Loucy (cell line): ENCODE measurements at regions not wholly inside any gene's neighbourhood (a gene's known extent, or its start where the extent isn't known, plus 50 kb on each side); places are given as distances from the start of the nearest gene placed in this dataset.

Experiments
- H2AFZ ChIP-seq: fragments of 200-600 bp; sonication (generic); 2 replicates; pipeline ENCODE4 v1.6.0; 2016; ENCODE audit warnings: antibody characterized with exemption, mild to moderate bottlenecking, low read length, moderate library complexity
- H3F3A ChIP-seq: fragments of 200-600 bp; 2 replicates; pipeline ENCODE4 v1.6.0; 2016; ENCODE audit warnings: antibody characterized with exemption, low read depth, mild to moderate bottlenecking
- H3K27me3 ChIP-seq: fragments of 200-600 bp; sonication (generic); 2 replicates; pipeline ENCODE4 v1.6.1; 2014; ENCODE audit warnings: low read length, mild to moderate bottlenecking; ENCODE audit not compliant: insufficient read depth, poor library complexity, severe bottlenecking
- H3K36me3 ChIP-seq: fragments of 200-600 bp; sonication (generic); 2 replicates; pipeline ENCODE4 v1.6.1; 2016; ENCODE audit warnings: low read length; ENCODE audit not compliant: insufficient read depth
- H3K4me1 ChIP-seq: fragments of 200-600 bp; sonication (generic); 2 replicates; pipeline ENCODE4 v1.5.1; 2014; ENCODE audit warnings: low read length, mild to moderate bottlenecking; ENCODE audit not compliant: insufficient read depth, poor library complexity, severe bottlenecking
- H3K4me2 ChIP-seq: fragments of 200-600 bp; sonication (generic); 2 replicates; pipeline ENCODE4 v1.6.0; 2014; ENCODE audit warnings: antibody characterized with exemption, low read length, low read depth, mild to moderate bottlenecking; ENCODE audit not compliant: poor library complexity, severe bottlenecking
- H3K4me3 ChIP-seq: fragments of 200-600 bp; sonication (generic); 2 replicates; pipeline ENCODE4 v1.5.1; 2014; ENCODE audit warnings: low read length, mild to moderate bottlenecking, mixed read lengths; ENCODE audit not compliant: poor library complexity, severe bottlenecking
- H3K79me2 ChIP-seq: fragments of 200-600 bp; sonication (generic); 2 replicates; pipeline ENCODE4 v1.6.1; 2014; ENCODE audit warnings: low read length; ENCODE audit not compliant: insufficient read depth
- H3K9ac ChIP-seq: fragments of 200-600 bp; sonication (generic); 2 replicates; pipeline ENCODE4 v1.6.0; 2014; ENCODE audit warnings: mild to moderate bottlenecking, low read depth, low read length, moderate library complexity; ENCODE audit not compliant: poor library complexity, severe bottlenecking
- H3K9me2 ChIP-seq: fragments of 200-600 bp; sonication (generic); replicated peaks from 2 replicates; pipeline ENCODE4 v1.6.1; 2016; ENCODE audit warnings: low read depth, low read length, mixed read lengths
- H3K9me3 ChIP-seq: fragments of 200-600 bp; sonication (generic); 2 replicates; pipeline ENCODE4 v1.6.1; 2014; ENCODE audit warnings: mild to moderate bottlenecking, antibody characterized with exemption, low read length, low read depth; ENCODE audit not compliant: insufficient read depth
- H4K20me1 ChIP-seq: fragments of 200-600 bp; sonication (generic); 2 replicates; pipeline ENCODE4 v1.6.0; 2014; ENCODE audit warnings: antibody characterized with exemption, low read length, mild to moderate bottlenecking; ENCODE audit not compliant: insufficient read depth, poor library complexity, severe bottlenecking
- EZH2phosphoT487 ChIP-seq: fragments of 200-600 bp; IDR thresholded peaks from 2 replicates; pipeline ENCODE4 v1.6.1; 2018; ENCODE audit warnings: antibody characterized with exemption, mild to moderate bottlenecking, moderate library complexity, borderline replicate concordance
- TF ChIP-seq, protein P1 (sequence below): fragments of 200-600 bp; sonication (generic); conservative IDR thresholded peaks from 2 replicates; pipeline ENCODE4 v1.5.1; 2014; ENCODE audit warnings: mild to moderate bottlenecking, antibody characterized with exemption, low read length

DNA sequence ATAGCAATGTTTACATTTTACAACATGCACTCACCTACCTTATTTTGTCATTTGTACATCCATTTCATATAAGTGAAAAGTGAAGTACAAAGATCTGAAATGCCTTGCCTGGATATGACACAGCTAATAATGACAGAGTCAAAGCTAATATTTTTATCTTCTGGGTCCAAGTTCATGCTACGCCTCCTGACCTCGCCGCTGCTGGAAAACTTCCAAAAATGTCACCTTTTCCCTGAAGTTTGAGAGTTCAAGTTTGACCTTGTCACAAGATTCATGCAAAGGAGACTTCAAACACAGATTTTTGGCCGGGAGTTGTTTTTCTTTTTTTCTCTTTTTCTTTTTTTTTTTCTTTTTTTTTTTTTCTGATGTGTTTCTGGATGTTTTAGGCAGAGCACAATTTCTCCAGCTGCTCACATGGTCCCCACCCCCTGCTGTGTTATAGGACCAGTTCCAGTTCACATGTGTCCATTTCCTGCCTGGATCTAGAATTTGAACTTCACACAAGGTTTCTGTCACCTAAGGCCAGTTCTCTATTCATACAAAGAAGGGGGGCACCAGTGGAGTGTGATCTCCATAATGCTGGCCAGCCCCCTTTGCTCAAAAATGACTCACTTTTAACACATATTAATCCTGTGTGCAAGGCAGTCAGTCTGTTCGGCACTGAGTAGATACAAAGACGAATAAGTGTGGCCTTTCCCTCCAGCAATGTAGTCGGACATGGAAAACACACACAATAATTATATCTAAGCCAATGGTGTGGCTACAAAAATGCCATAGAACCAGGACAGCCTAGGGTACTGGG is 546.8 kb downstream of the BUD13 start:
- H4K20me1 ChIP-seq, result no peaks in the 10 kb centered on the region
- H2AFZ ChIP-seq, result no peak overlapping the region
- H3K79me2 ChIP-seq, result no peaks in the 10 kb centered on the region
- H3F3A ChIP-seq, result no peaks in the 10 kb centered on the region
- no peaks in the 10 kb centered on the region for H3K9me2 ChIP-seq
- H3K4me3 ChIP-seq, result no peak overlapping the region
- no peaks in the 10 kb centered on the region for H3K4me1 ChIP-seq
- no peaks in the 10 kb centered on the region for H3K9me3 ChIP-seq
- H3K36me3 ChIP-seq, result no peaks in the 10 kb centered on the region
- no peak for TF ChIP-seq EZH2phosphoT487
- TF ChIP-seq, protein P1, sequence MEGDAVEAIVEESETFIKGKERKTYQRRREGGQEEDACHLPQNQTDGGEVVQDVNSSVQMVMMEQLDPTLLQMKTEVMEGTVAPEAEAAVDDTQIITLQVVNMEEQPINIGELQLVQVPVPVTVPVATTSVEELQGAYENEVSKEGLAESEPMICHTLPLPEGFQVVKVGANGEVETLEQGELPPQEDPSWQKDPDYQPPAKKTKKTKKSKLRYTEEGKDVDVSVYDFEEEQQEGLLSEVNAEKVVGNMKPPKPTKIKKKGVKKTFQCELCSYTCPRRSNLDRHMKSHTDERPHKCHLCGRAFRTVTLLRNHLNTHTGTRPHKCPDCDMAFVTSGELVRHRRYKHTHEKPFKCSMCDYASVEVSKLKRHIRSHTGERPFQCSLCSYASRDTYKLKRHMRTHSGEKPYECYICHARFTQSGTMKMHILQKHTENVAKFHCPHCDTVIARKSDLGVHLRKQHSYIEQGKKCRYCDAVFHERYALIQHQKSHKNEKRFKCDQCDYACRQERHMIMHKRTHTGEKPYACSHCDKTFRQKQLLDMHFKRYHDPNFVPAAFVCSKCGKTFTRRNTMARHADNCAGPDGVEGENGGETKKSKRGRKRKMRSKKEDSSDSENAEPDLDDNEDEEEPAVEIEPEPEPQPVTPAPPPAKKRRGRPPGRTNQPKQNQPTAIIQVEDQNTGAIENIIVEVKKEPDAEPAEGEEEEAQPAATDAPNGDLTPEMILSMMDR, result no peak
- H3K4me2 ChIP-seq, result no peak overlapping the region
- no peaks in the 10 kb centered on the region for H3K27me3 ChIP-seq
- H3K9ac ChIP-seq, result no peak overlapping the region

DNA sequence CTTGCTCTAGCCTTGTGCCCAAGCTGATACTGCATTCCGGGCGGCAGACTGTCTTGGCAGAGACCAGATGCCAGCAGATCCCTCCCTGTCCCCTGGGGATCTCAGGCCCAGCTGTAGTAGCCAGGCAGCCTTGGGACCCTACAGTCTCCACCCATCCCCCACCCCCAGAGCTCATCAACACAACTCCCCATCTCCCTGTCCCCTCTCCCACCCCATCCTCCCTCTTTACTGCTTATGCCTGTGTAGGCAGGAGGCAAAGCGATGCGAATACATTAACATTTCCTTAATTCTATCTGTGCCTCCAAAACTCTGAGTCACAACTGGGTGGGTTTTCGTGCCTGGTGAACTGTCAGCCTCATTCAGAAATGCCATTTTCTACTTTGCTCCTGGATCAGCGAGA is 547.6 kb downstream of the BUD13 start:
- TF ChIP-seq, protein P1, result no peak
- TF ChIP-seq EZH2phosphoT487, result no peak

DNA sequence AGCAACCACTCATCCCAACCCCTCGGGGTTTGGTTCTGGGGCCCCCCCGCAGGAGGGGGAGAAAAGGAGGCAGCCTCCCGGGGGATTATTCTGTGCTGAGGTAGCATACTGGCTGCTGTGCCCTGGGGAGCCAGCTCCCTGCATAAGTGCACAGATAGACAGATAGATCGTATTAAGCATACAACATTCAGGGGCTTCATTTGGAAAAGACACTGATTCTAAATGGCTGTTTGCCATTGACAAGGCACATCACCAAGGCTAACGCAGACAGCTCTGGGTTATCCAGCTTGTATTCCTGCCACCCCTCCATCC is 547.9 kb downstream of the BUD13 start:
- Histone ChIP-seq H3K4me1 (no peaks in the 10 kb centered on the region), H3K9me3 (no peaks in the 10 kb centered on the region), H3K9ac (no peak overlapping the region), H3K4me3 (no peak overlapping the region), H4K20me1 (no peaks in the 10 kb centered on the region), H3K36me3 (no peaks in the 10 kb centered on the region), H3K27me3 (no peaks in the 10 kb centered on the region), H2AFZ (no peak overlapping the region), H3K79me2 (no peaks in the 10 kb centered on the region), H3K9me2 (no peaks in the 10 kb centered on the region), H3K4me2 (no peak overlapping the region), H3F3A (no peaks in the 10 kb centered on the region)
- TF ChIP-seq, protein P1, result no peak
- TF ChIP-seq EZH2phosphoT487, result no peak

More for the DNA sequence above, 547.6 kb downstream of the BUD13 start:
- Histone ChIP-seq H3K27me3 (no peaks in the 10 kb centered on the region), H3K79me2 (no peaks in the 10 kb centered on the region), H3K9me2 (no peaks in the 10 kb centered on the region), H3K9me3 (no peaks in the 10 kb centered on the region), H3K4me2 (no peak overlapping the region), H3K4me3 (no peak overlapping the region), H2AFZ (no peak overlapping the region), H3F3A (no peaks in the 10 kb centered on the region), H3K4me1 (no peaks in the 10 kb centered on the region), H4K20me1 (no peaks in the 10 kb centered on the region), H3K9ac (no peak overlapping the region), H3K36me3 (no peaks in the 10 kb centered on the region)
